ENCODE measurements at regions not wholly inside any gene's neighbourhood (a gene's known extent, or its start where the extent isn't known, plus 50 kb on each side); places are given as distances from the start of the nearest gene placed in this dataset.

DNA sequence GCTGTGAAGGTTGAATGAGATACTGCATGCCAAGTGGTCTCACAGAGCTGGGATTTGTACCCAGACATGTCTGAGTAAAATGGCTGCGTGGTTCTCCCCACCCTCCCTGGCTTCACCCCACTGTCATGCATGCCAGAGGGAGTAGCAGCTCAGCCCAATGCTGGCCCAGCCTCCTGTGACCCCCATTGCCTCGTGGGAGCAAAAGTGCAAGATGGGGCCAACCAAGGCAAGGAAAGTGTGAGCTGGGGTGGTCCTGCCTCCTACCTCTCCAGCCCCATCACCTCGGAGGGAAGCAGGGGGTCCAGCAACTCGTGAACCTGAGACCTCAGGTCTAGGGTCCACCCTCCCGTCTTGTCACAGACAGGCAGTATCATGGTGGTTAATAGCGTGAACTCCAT, 209.8 kb upstream of the GRIK3 start:
- H3K4me3 ChIP-seq (ENCODE audit: low read depth, low read length), result no peak overlapping the region
- DNase-seq, result no peak
- no peak for TF ChIP-seq CTCF (IDR thresholded peaks at IDR 0.05; ENCODE audit: low read depth, low read length)
- no peaks in the 10 kb centered on the region; the same call in none of the 2 replicates for H3K4me1 ChIP-seq
- H3K27me3 ChIP-seq, result no peaks in the 10 kb centered on the region
- no peaks in the 10 kb centered on the region for H3K9me3 ChIP-seq
- no peaks in the 10 kb centered on the region for H3K36me3 ChIP-seq

DNA sequence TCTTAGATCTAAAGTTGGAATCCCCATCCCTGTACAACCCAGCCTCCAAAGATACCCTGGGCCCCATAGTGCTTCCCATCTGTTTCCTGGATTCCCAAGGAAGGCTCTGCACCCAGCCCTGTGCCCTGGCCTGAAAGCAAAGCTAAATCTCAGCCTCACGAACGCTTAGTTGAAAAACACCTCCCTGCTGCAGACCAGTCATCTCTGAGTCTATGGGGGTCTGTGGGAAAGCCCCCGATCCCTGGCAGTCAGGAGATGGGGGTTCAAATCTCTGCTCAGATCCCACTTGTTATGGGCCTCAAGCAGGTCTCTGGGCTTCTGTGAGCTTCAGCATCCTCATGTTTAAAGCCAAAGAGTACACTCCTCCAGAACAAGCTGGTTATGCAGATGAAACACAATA, 210.5 kb upstream of the GRIK3 start:
- H3K36me3 ChIP-seq, result no peaks in the 10 kb centered on the region
- H3K27me3 ChIP-seq, result no peaks in the 10 kb centered on the region
- H3K4me1 ChIP-seq, result no peaks in the 10 kb centered on the region
- no peak overlapping the region for H3K4me3 ChIP-seq (ENCODE audit: low read depth, low read length)
- no peak for TF ChIP-seq CTCF (IDR thresholded peaks at IDR 0.05; ENCODE audit: low read depth, low read length)
- no peak for DNase-seq
- no peaks in the 10 kb centered on the region for H3K9me3 ChIP-seq

- Histone ChIP-seq H3K9me3 (no peaks in the 10 kb centered on the region), H3K4me1 (no peaks in the 10 kb centered on the region), H3K4me3 (ENCODE audit: low read depth, low read length) (no peak overlapping the region), H3K27me3 (no peaks in the 10 kb centered on the region), H3K36me3 (no peaks in the 10 kb centered on the region)
- TF ChIP-seq CTCF (IDR thresholded peaks at IDR 0.05; ENCODE audit: low read depth, low read length), result no peak
- DNase-seq, result no peak
These were observed 212.3 kb upstream of the GRIK3 start for GRCh38 chr1:37246631-37247030.

GRCh38 chr1:37250371-37250770, 216.1 kb upstream of the GRIK3 start:
- Histone ChIP-seq H3K4me3 (ENCODE audit: low read depth, low read length) (no peak overlapping the region), H3K36me3 (no peaks in the 10 kb centered on the region), H3K4me1 (0 out of 2 replicates have a peak, but pooled peaks cover 3% of the 10 kb centered on the region), H3K27me3 (no peaks in the 10 kb centered on the region), H3K9me3 (no peaks in the 10 kb centered on the region)
- no peak for DNase-seq
- TF ChIP-seq CTCF (IDR thresholded peaks at IDR 0.05; ENCODE audit: low read depth, low read length), result no peak

- no peaks in the 10 kb centered on the region for H3K36me3 ChIP-seq
- peak; percentile 23; the same call in 1 of the 2 replicates for TF ChIP-seq CTCF (IDR thresholded peaks at IDR 0.05; ENCODE audit: low read depth, low read length)
- peak; percentile 79 for DNase-seq
- peak overlapping the region; percentile 17; the same call in 1 of the 2 replicates for H3K4me3 ChIP-seq (ENCODE audit: low read depth, low read length)
- H3K9me3 ChIP-seq, result no peaks in the 10 kb centered on the region
- H3K4me1 ChIP-seq, result peaks cover 19% of the 10 kb centered on the region
- H3K27me3 ChIP-seq, result no peaks in the 10 kb centered on the region
These were observed 219.1 kb upstream of the ZC3H12A start for GRCh38 chr1:37255136-37255795.

- Histone ChIP-seq H3K9me3 (no peaks in the 10 kb centered on the region), H3K36me3 (no peaks in the 10 kb centered on the region), H3K4me1 (peaks cover 19% of the 10 kb centered on the region), H3K27me3 (no peaks in the 10 kb centered on the region), H3K4me3 (ENCODE audit: low read depth, low read length) (no peak overlapping the region)
- no peak for DNase-seq
- TF ChIP-seq CTCF (IDR thresholded peaks at IDR 0.05; ENCODE audit: low read depth, low read length), result no peak
These were observed 218.5 kb upstream of the ZC3H12A start for GRCh38 chr1:37255868-37256267.
